ENCODE measurements at regions not wholly inside any gene's neighbourhood (a gene's known extent, or its start where the extent isn't known, plus 50 kb on each side); places are given as distances from the start of the nearest gene placed in this dataset.

DNA sequence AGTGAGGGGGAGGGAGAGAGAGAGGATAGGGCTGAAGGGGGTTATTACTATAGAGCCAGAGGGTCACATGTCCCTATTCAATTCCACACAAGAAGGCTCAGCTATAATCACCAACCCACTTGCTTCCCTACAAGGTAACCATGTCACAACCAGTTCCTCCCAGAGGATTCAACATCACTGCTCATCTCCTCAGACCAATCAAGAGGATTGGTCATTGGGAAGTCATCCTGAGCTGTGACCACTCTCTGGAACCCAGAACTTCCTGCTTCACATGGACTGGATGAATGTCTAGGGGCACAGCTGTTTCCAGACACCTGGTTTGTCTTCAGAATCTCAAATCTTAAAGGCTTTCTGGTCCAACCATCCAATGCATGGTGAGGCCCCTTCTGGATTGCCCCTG lies 154.9 kb upstream of the SDK2 start:
- Histone ChIP-seq H2AFZ (ENCODE audit: low read length) (no peak overlapping the region), H3K27ac (ENCODE audit: low read depth, low read length, poor library complexity, severe bottlenecking) (no peak overlapping the region), H3K36me3 (ENCODE audit: insufficient read depth, low read length) (no peaks in the 10 kb centered on the region), H3K9ac (ENCODE audit: low read length) (no peak overlapping the region), H3K9me2 (ENCODE audit: low read depth, low read length) (no peaks in the 10 kb centered on the region), H4K20me1 (ENCODE audit: insufficient read depth, low read length) (no peaks in the 10 kb centered on the region), H3K27me3 (ENCODE audit: insufficient read depth, low read length) (no peaks in the 10 kb centered on the region), H3K9me3 (ENCODE audit: low read length) (no peaks in the 10 kb centered on the region), H3K79me2 (ENCODE audit: insufficient read depth, low read length) (no peaks in the 10 kb centered on the region), H3K4me1 (ENCODE audit: insufficient read depth, low read length, severe bottlenecking) (no peaks in the 10 kb centered on the region), H3F3A (ENCODE audit: insufficient read depth, low read length) (no peaks in the 10 kb centered on the region), H3K4me3 (ENCODE audit: low read depth, low read length, poor library complexity, severe bottlenecking) (no peak overlapping the region), H3K4me2 (ENCODE audit: low read length) (no peak overlapping the region)
- TF ChIP-seq, protein P1, sequence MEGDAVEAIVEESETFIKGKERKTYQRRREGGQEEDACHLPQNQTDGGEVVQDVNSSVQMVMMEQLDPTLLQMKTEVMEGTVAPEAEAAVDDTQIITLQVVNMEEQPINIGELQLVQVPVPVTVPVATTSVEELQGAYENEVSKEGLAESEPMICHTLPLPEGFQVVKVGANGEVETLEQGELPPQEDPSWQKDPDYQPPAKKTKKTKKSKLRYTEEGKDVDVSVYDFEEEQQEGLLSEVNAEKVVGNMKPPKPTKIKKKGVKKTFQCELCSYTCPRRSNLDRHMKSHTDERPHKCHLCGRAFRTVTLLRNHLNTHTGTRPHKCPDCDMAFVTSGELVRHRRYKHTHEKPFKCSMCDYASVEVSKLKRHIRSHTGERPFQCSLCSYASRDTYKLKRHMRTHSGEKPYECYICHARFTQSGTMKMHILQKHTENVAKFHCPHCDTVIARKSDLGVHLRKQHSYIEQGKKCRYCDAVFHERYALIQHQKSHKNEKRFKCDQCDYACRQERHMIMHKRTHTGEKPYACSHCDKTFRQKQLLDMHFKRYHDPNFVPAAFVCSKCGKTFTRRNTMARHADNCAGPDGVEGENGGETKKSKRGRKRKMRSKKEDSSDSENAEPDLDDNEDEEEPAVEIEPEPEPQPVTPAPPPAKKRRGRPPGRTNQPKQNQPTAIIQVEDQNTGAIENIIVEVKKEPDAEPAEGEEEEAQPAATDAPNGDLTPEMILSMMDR (IDR thresholded peaks at IDR 0.05; ENCODE audit: low read length): no peak
- no peak for TF ChIP-seq EZH2 (IDR thresholded peaks at IDR 0.05; ENCODE audit: borderline replicate concordance, low read length)

GRCh38 chr17:73799781-73800627 lies 155.8 kb upstream of the SDK2 start:
- Histone ChIP-seq H3K27me3 (ENCODE audit: insufficient read depth, low read length) (no peaks in the 10 kb centered on the region), H3K4me1 (ENCODE audit: insufficient read depth, low read length, severe bottlenecking) (no peaks in the 10 kb centered on the region), H3K79me2 (ENCODE audit: insufficient read depth, low read length) (no peaks in the 10 kb centered on the region), H3F3A (ENCODE audit: insufficient read depth, low read length) (no peaks in the 10 kb centered on the region), H3K27ac (ENCODE audit: low read depth, low read length, poor library complexity, severe bottlenecking) (no peak overlapping the region), H3K9me3 (ENCODE audit: low read length) (no peaks in the 10 kb centered on the region), H3K9ac (ENCODE audit: low read length) (no peak overlapping the region), H4K20me1 (ENCODE audit: insufficient read depth, low read length) (no peaks in the 10 kb centered on the region), H3K9me2 (ENCODE audit: low read depth, low read length) (no peaks in the 10 kb centered on the region), H2AFZ (ENCODE audit: low read length) (no peak overlapping the region), H3K36me3 (ENCODE audit: insufficient read depth, low read length) (no peaks in the 10 kb centered on the region), H3K4me3 (ENCODE audit: low read depth, low read length, poor library complexity, severe bottlenecking) (no peak overlapping the region), H3K4me2 (ENCODE audit: low read length) (no peak overlapping the region)
- TF ChIP-seq, protein P1 (IDR thresholded peaks at IDR 0.05; ENCODE audit: low read length): no peak
- TF ChIP-seq EZH2 (IDR thresholded peaks at IDR 0.05; ENCODE audit: borderline replicate concordance, low read length): no peak

DNA sequence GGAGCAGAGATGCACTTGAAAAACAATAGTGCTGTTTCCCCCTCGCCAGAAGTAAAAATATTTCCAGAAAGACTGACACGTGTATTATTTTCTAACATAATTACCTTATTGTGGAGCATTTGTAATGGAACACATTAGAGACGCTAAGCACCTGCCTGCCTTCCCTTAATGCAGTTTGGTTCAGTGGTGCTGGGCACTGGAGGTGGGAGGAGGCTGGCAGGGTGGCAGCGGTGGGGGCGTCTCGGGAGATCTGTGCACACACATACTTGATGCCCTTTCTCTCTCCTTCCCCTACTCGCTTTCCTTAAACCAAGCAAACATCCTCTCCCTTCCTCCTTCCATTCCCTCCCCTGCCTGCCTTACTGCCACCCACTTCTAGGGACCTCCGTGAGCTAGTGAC lies 156.6 kb upstream of the SDK2 start:
- Histone ChIP-seq H3K9ac (ENCODE audit: low read length) (no peak overlapping the region), H4K20me1 (ENCODE audit: insufficient read depth, low read length) (no peaks in the 10 kb centered on the region), H3F3A (ENCODE audit: insufficient read depth, low read length) (no peaks in the 10 kb centered on the region), H3K27ac (ENCODE audit: low read depth, low read length, poor library complexity, severe bottlenecking) (no peak overlapping the region), H3K4me2 (ENCODE audit: low read length) (no peak overlapping the region), H3K9me2 (ENCODE audit: low read depth, low read length) (no peaks in the 10 kb centered on the region), H3K27me3 (ENCODE audit: insufficient read depth, low read length) (no peaks in the 10 kb centered on the region), H3K4me3 (ENCODE audit: low read depth, low read length, poor library complexity, severe bottlenecking) (no peak overlapping the region), H3K36me3 (ENCODE audit: insufficient read depth, low read length) (no peaks in the 10 kb centered on the region), H2AFZ (ENCODE audit: low read length) (no peak overlapping the region), H3K79me2 (ENCODE audit: insufficient read depth, low read length) (no peaks in the 10 kb centered on the region), H3K9me3 (ENCODE audit: low read length) (no peaks in the 10 kb centered on the region), H3K4me1 (ENCODE audit: insufficient read depth, low read length, severe bottlenecking) (no peaks in the 10 kb centered on the region)
- TF ChIP-seq EZH2 (IDR thresholded peaks at IDR 0.05; ENCODE audit: borderline replicate concordance, low read length): no peak
- TF ChIP-seq, protein P1 (IDR thresholded peaks at IDR 0.05; ENCODE audit: low read length): no peak

All from OCI-LY1 (cell line).